Calu3 (cell line): ENCODE measurements at regions not wholly inside any gene's neighbourhood (a gene's known extent, or its start where the extent isn't known, plus 50 kb on each side); places are given as distances from the start of the nearest gene placed in this dataset.

Source experiments
- BruUV-seq: library from RNA; stranded (reverse); fragments of 400-500 nt; replicated peaks from 2 replicates; lab custom pipeline; 2021; lab: Mats Ljungman, UMichigan
- CTCF ChIA-PET: fragments of 300-600 bp; sonication (Branson Sonifier 250); formaldehyde crosslinking; loops from one replicate; lab custom pipeline; 2022; ENCODE audit warnings: antibody characterized with exemption; lab: Charles Lee
- DNase-seq: peaks from one replicate; pipeline ENCODE4 v3.0.0; 2022
- H3K27ac Mint-ChIP-seq: one replicate; pipeline ENCODE4 v1.8.0; 2022; ENCODE audit warnings: mixed read lengths; ENCODE audit not compliant: unreplicated experiment
- H3K27me3 Mint-ChIP-seq: one replicate; pipeline ENCODE4 v1.8.0; 2022; ENCODE audit warnings: mixed read lengths; ENCODE audit not compliant: unreplicated experiment
- H3K36me3 Mint-ChIP-seq: one replicate; pipeline ENCODE4 v1.8.0; 2022; ENCODE audit warnings: mild to moderate bottlenecking, moderate library complexity, mixed read lengths; ENCODE audit not compliant: insufficient read depth, unreplicated experiment
- H3K4me1 Mint-ChIP-seq: one replicate; pipeline ENCODE4 v1.8.0; 2022; ENCODE audit warnings: mild to moderate bottlenecking, low read depth, mixed read lengths; ENCODE audit not compliant: unreplicated experiment
- H3K4me3 Mint-ChIP-seq: one replicate; pipeline ENCODE4 v1.8.0; 2022; ENCODE audit warnings: mild to moderate bottlenecking, low read depth, moderate library complexity, mixed read lengths; ENCODE audit not compliant: unreplicated experiment
- H3K9me3 Mint-ChIP-seq: one replicate; pipeline ENCODE4 v1.8.0; 2022; ENCODE audit warnings: low read depth, mixed read lengths; ENCODE audit not compliant: unreplicated experiment
- intact Hi-C: fragments of 100-400 bp; cut with micrococcal nuclease; formaldehyde crosslinking; loops from one replicate; pipeline ENCODE4 v1.10.0; 2022; ENCODE audit not compliant: unreplicated experiment
- TF ChIP-seq, protein P1 (sequence below): fragments of 200-600 bp; IDR thresholded peaks from one replicate; pipeline ENCODE4 v1.8.0; 2022; ENCODE audit warnings: antibody characterized with exemption; ENCODE audit not compliant: unreplicated experiment

DNA sequence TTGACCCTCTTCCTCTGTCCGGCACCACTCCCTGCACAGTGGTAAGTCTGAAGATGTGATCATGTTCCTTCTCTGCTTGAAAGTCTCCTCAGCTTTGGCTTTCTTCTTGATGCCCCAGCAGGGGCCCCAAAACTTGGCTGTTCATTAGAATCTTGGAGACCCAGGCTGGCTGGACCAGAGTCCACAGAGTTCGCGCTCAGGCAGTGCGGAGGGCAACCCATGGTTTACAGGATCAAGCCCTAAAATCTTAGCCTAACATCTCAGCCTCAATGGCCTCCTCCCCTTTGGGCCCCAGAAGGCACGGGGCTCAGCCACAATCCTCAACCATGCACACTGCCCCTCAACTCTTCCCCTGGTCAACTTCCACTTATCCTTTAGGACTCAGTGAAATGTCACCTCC, 72.9 kb upstream of the GTSF1L start:
- Mint-ChIP-seq H3K9me3 (peaks cover 8% of the 10 kb centered on the region), H3K4me3 (no peak overlapping the region), H3K27ac (no peak overlapping the region), H3K4me1 (no peaks in the 10 kb centered on the region), H3K36me3 (no peaks in the 10 kb centered on the region), H3K27me3 (peaks cover 58% of the 10 kb centered on the region)
- no peak for DNase-seq
- TF ChIP-seq, protein P1, sequence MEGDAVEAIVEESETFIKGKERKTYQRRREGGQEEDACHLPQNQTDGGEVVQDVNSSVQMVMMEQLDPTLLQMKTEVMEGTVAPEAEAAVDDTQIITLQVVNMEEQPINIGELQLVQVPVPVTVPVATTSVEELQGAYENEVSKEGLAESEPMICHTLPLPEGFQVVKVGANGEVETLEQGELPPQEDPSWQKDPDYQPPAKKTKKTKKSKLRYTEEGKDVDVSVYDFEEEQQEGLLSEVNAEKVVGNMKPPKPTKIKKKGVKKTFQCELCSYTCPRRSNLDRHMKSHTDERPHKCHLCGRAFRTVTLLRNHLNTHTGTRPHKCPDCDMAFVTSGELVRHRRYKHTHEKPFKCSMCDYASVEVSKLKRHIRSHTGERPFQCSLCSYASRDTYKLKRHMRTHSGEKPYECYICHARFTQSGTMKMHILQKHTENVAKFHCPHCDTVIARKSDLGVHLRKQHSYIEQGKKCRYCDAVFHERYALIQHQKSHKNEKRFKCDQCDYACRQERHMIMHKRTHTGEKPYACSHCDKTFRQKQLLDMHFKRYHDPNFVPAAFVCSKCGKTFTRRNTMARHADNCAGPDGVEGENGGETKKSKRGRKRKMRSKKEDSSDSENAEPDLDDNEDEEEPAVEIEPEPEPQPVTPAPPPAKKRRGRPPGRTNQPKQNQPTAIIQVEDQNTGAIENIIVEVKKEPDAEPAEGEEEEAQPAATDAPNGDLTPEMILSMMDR = no peak
- intact Hi-C loops = no loop called here
- CTCF ChIA-PET = interaction anchor here (1.2 kb wide), 1 partner anchor 209 kb away, joined by 3 read pairs; the partner anchor contains the start of gene IFT52
- no TSS peak for BruUV-seq

DNA sequence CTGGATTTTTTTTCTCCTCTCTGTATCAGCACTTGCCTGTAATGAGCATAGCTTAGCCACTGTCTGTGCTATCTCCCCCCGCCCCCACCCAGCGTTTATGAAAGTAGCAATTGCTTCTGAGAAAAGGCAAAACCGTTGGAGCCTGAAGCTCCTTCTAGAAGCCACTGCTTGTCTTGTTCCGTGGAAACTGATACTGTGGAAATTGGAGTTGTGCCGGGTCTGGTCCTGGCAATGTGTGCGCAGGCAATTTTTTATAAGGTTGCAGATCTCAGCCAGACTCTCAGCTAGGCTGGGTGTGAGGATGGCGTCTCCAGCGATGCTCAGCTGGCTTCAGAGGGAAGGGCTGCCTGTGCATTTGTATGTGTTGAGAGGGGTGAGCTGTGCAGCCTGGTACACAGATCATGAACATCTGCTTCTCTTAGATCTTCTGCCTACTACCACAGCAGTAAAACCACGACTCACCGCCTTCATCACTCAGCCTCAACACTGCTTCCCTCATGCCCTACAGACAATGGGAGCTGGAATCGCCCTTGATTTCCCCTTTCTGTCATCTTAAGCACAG, 72.4 kb upstream of the GTSF1L start:
- DNase-seq = no peak
- CTCF ChIA-PET = interaction anchor here (0.5 to 1.2 kb wide), 4 partner anchors 41 to 1090 kb away, joined by 3 to 6 read pairs (median 4); partner anchors contain the start of gene IFT52
- TF ChIP-seq, protein P1 = no peak
- peaks cover 8% of the 10 kb centered on the region for H3K9me3 Mint-ChIP-seq
- intact Hi-C loops = no loop called here
- no peaks in the 10 kb centered on the region for H3K4me1 Mint-ChIP-seq
- BruUV-seq = no TSS peak
- H3K27ac Mint-ChIP-seq = no peak overlapping the region
- H3K36me3 Mint-ChIP-seq = no peaks in the 10 kb centered on the region
- H3K27me3 Mint-ChIP-seq = peaks cover 63% of the 10 kb centered on the region
- no peak overlapping the region for H3K4me3 Mint-ChIP-seq

DNA sequence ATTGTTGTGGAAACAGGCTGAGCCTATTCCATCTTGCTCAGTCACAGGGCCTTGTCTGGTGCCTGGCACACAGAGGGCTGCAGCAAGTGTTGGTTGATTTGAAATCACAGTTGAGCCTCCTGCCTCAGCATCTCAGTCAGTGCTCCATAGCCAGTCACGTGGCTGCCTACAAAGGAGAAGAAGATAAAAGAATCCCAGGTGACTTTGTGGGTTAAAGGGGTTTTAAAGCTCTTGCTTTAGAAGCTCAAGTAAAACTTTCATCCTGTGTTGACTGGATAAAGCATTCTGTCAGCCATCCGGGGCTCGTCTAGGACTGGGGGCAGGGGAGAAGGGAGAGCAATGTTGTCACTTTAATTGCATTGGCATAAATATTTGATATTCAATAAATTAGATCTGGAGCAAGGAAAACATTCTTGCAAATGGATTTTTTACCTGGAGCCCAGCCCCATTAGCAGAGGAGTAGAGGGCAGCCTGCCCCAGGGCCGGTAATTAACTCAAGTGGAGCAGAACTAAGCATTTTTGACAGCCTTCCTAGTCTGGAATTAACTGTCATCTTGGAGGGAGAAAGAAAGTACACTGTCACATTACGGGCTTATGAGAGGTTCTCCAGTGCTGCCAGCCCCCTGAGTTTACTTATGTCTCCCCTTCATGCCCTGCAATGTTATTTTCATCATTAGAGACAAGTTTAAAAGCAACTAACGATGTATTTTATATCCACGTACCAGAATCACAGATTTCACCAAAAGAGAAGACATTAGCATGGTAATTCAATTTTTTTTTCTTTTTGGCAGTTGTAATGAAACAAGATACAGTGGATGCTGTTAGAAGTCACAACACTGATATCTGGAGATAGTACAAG, 71.7 kb upstream of the GTSF1L start:
- H3K36me3 Mint-ChIP-seq = no peaks in the 10 kb centered on the region
- intact Hi-C loops = no loop called here

DNA sequence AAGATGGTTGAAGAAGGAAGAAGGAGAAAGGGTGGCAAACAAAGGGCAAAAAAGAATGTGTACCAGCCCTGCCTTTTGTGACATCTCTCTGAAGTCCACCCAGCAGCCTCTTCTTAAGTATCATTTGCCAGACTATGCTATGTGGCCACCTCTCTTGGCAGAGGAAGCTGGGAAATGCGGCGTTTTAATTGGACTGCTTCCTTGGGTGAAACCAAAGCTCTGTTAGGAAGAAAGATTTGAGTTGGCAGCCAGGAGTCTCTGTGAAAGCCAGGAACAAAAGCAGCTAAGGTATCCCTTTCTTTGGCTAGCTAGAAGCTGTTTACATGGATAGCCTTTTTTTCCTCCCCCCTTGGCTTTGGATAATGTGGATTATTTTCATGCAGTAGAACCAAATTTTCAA, 67.5 kb upstream of the GTSF1L start:
- CTCF ChIA-PET = no interaction called here
- no peak overlapping the region for H3K27ac Mint-ChIP-seq
- H3K4me1 Mint-ChIP-seq = no peaks in the 10 kb centered on the region
- H3K9me3 Mint-ChIP-seq = peaks cover 5% of the 10 kb centered on the region
- no peak overlapping the region for H3K4me3 Mint-ChIP-seq
- no peaks in the 10 kb centered on the region for H3K36me3 Mint-ChIP-seq
- TF ChIP-seq, protein P1 = no peak
- intact Hi-C loops = no loop called here
- no peak for DNase-seq
- H3K27me3 Mint-ChIP-seq = peaks cover 75% of the 10 kb centered on the region
- no TSS peak for BruUV-seq

More for the DNA sequence above, 71.7 kb upstream of the GTSF1L start:
- CTCF ChIA-PET = interaction anchor here (0.6 to 1.2 kb wide), 3 partner anchors 42 to 208 kb away, joined by 3 to 6 read pairs (median 3); partner anchors contain the start of gene IFT52
- H3K27ac Mint-ChIP-seq = no peak overlapping the region
- BruUV-seq = no TSS peak
- H3K9me3 Mint-ChIP-seq = peaks cover 6% of the 10 kb centered on the region
- DNase-seq = no peak
- H3K27me3 Mint-ChIP-seq = peaks cover 68% of the 10 kb centered on the region
- H3K4me1 Mint-ChIP-seq = no peaks in the 10 kb centered on the region
- H3K4me3 Mint-ChIP-seq = no peak overlapping the region
- TF ChIP-seq, protein P1 = no peak
